Kidney (tissue), 13 donors: ENCODE measurements at regions not wholly inside any gene's neighbourhood (a gene's known extent, or its start where the extent isn't known, plus 50 kb on each side); places are given as distances from the start of the nearest gene placed in this dataset.

Experiments used
- DNase-seq, 5 donors: peaks; one replicate each; pipeline ENCODE4 v3.0.0-alpha.2; 2013 to 2020
- FAIRE-seq: peaks from 2 replicates; lab custom pipeline; 2012; peaks lifted over from hg19 to GRCh38; lab: Jason Lieb, UNC
- H3K27ac ChIP-seq, 2 donors: one replicate each; pipeline ENCODE4 v1.7.0; 2013; ENCODE audit warnings: low read depth in 2 of 2, low read length in 2 of 2, inconsistent platforms in 1 of 2
- H3K27me3 ChIP-seq: one replicate; pipeline ENCODE4 v1.7.1; 2013; ENCODE audit warnings: low read length, inconsistent platforms; ENCODE audit not compliant: control insufficient read depth, insufficient read depth
- H3K36me3 ChIP-seq, 3 donors: one replicate each; pipeline versions ENCODE4 v1.7.0 to v1.7.1; 2013; ENCODE audit warnings: low read length in 3 of 3, control low read depth in 1 of 3, inconsistent platforms in 1 of 3; ENCODE audit not compliant: insufficient read depth in 3 of 3, control insufficient read depth in 2 of 3
- H3K4me1 ChIP-seq, 3 donors: one replicate each; pipeline versions ENCODE4 v1.7.0 to v1.7.1; 2013; ENCODE audit warnings: low read length in 3 of 3, inconsistent platforms in 1 of 3, low read depth in 1 of 3; ENCODE audit not compliant: control insufficient read depth in 2 of 3, insufficient read depth in 2 of 3
- H3K4me3 ChIP-seq, 3 donors: one replicate each; pipeline versions ENCODE4 v1.7.0 to v1.8.1; 2013; ENCODE audit warnings: low read length in 3 of 3, control low read depth in 1 of 3, inconsistent platforms in 1 of 3
- H3K9ac ChIP-seq, 3 donors: one replicate each; pipeline versions ENCODE4 v1.7.0 to v1.7.1; 2013; ENCODE audit warnings: low read length in 3 of 3, control low read depth in 1 of 3, inconsistent platforms in 1 of 3
- H3K9me3 ChIP-seq, 3 donors: one replicate each; pipeline versions ENCODE4 v1.7.0 to v1.7.1; 2013; ENCODE audit warnings: low read length in 3 of 3, control low read depth in 1 of 3, inconsistent platforms in 1 of 3; ENCODE audit not compliant: control insufficient read depth in 2 of 3, insufficient read depth in 1 of 3
- CTCF ChIP-seq: IDR thresholded peaks from 3 replicates; pipeline ENCODE4 v1.5.1; 2012; ENCODE audit warnings: mild to moderate bottlenecking, moderate library complexity, borderline replicate concordance; ENCODE audit not compliant: insufficient read depth; ENCODE audit errors: extremely low read depth
- intact Hi-C: fragments of 100-400 bp; cut with DNase I; formaldehyde crosslinking; loops from one replicate; pipeline ENCODE4 v1.11.1; 2022
- donor health status: control.
- donor health status: control.
- donor health status: control.
- donor health status: control.
- donor health status: control.
- donor health status: DM: yes; HTN: yes; CAD: no.
- donor health status: Normal renal cell carcinoma (clear cell type).

GRCh38 chr9:80320480-80320879, 748.7 kb downstream of the TLE4 start:
- DNase-seq: peak in 2 of 5 donors; percentile 6 to 7
- H3K4me1 ChIP-seq: no peaks in the 10 kb centered on the region
- no peak for TF ChIP-seq CTCF
- no peaks in the 10 kb centered on the region for H3K36me3 ChIP-seq
- H3K9ac ChIP-seq: no peak overlapping the region
- H3K27ac ChIP-seq: no peak overlapping the region
- no peaks in the 10 kb centered on the region for H3K27me3 ChIP-seq
- no peaks in the 10 kb centered on the region for H3K9me3 ChIP-seq
- intact Hi-C loops: no loop called here
- H3K4me3 ChIP-seq: no peak overlapping the region
- no peak for FAIRE-seq

DNA sequence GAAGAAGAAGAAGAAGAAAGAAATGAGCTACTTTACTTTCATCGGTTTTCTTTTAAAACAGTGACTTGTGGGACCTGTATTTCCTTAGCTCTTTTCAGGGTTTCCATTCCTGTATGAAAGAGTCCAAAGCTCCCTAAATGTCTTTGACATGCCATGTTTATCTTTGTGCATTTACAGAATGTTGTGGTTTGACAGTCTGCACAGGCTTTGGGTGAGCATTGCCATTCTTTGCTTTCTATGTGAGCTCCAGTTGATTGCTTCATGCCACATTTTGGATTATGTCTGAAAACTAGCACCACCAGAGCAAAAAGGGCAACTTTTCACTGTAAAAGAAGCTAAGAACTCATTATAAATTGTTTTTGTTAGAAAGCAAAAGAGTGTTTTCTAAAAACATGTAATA, 733.4 kb downstream of the TLE4 start:
- TF ChIP-seq CTCF: no peak
- Histone ChIP-seq H3K9ac (no peak overlapping the region), H3K4me1 (no peaks in the 10 kb centered on the region), H3K27me3 (no peaks in the 10 kb centered on the region), H3K9me3 (no peaks in the 10 kb centered on the region), H3K27ac (no peak overlapping the region), H3K4me3 (no peak overlapping the region), H3K36me3 (no peaks in the 10 kb centered on the region)
- FAIRE-seq (no peak), DNase-seq (no peak)
- intact Hi-C loops: no loop called here

- Histone ChIP-seq H3K4me1 (no peaks in the 10 kb centered on the region), H3K36me3 (no peaks in the 10 kb centered on the region), H3K27me3 (no peaks in the 10 kb centered on the region), H3K4me3 (no peak overlapping the region), H3K27ac (no peak overlapping the region), H3K9ac (no peak overlapping the region), H3K9me3 (peaks cover 0 to 4% (median 0%) of the 10 kb centered on the region in 3 donors)
- no peak for TF ChIP-seq CTCF
- DNase-seq: no peak
- FAIRE-seq: no peak
- intact Hi-C loops: no loop called here
Measured at GRCh38 chr9:80294955-80295354, 723.2 kb downstream of the TLE4 start.

DNA sequence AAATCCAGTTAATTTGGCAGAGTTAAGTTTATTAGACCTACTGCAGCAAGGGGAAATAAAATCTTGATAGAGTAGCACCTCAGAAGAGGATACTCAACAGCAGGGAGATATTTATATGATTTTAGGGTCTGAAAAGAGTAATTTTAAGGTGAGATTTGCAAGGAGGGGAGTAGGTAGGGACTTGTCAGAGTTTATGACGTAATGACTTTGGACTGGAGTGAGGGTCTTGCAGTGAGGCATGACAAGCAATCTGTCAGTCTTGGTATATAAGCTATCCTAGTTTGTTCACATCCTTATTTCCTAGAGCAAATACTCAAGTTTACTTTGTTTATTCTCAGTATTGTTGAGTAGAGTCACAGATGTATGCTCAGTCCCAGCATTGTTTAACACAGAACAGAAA, 722.6 kb downstream of the TLE4 start:
- Histone ChIP-seq H3K9ac (no peak overlapping the region), H3K36me3 (no peaks in the 10 kb centered on the region), H3K27me3 (no peaks in the 10 kb centered on the region), H3K27ac (no peak overlapping the region), H3K4me3 (no peak overlapping the region), H3K4me1 (no peaks in the 10 kb centered on the region), H3K9me3 (peaks cover 0 to 4% (median 0%) of the 10 kb centered on the region in 3 donors)
- DNase-seq (no peak), FAIRE-seq (no peak)
- intact Hi-C loops: no loop called here
- TF ChIP-seq CTCF: no peak
